ENCODE measurements at regions not wholly inside any gene's neighbourhood (a gene's known extent, or its start where the extent isn't known, plus 50 kb on each side); places are given as distances from the start of the nearest gene placed in this dataset.

- TF ChIP-seq CTCF (conservative IDR thresholded peaks at IDR 0.05; ENCODE audit: low read depth, low read length) (no peak), EZH2 (IDR thresholded peaks at IDR 0.05; ENCODE audit: low read length, unreplicated experiment) (no peak), EZH2phosphoT487 (IDR thresholded peaks at IDR 0.05; ENCODE audit: borderline replicate concordance, low read length) (no peak)
These were observed 67.9 kb upstream of the CHL1 start for GRCh38 chr3:128515-129172.
